Testis (tissue), 2 donors: ENCODE measurements at regions not wholly inside any gene's neighbourhood (a gene's known extent, or its start where the extent isn't known, plus 50 kb on each side); places are given as distances from the start of the nearest gene placed in this dataset.

Experiments used
- DNase-seq: peaks from one replicate; pipeline ENCODE4 v3.0.0-alpha.2; 2019
- H3K27ac ChIP-seq, 2 donors: fragments of 200-600 bp; sonication (generic); one replicate each; pipeline ENCODE4 v1.5.1; 2019
- H3K27me3 ChIP-seq: fragments of 200-600 bp; sonication (generic); one replicate; pipeline ENCODE4 v1.5.1; 2019
- H3K36me3 ChIP-seq: fragments of 200-600 bp; sonication (generic); one replicate; pipeline ENCODE4 v1.5.1; 2017; ENCODE audit warnings: low read depth; ENCODE audit errors: missing control alignments
- H3K4me1 ChIP-seq: fragments of 200-600 bp; sonication (generic); one replicate; pipeline ENCODE4 v1.5.1; 2019
- H3K4me3 ChIP-seq, 2 donors: fragments of 200-600 bp; sonication (generic); one replicate each; pipeline ENCODE4 v1.5.1; 2017 to 2019
- H3K9me3 ChIP-seq: fragments of 200-600 bp; sonication (generic); one replicate; pipeline ENCODE4 v1.5.1; 2017
- CTCF ChIP-seq, 3 experiments: fragments of 450-650 bp in 2 of 3; fragments of 200-600 bp in 1 of 3; sonication (generic) in 1 of 3; IDR thresholded peaks; one replicate each; pipeline ENCODE4 v1.5.1; 2016 to 2019; ENCODE audit warnings: antibody characterized with exemption in 3 of 3, mild to moderate bottlenecking in 2 of 3, moderate library complexity in 1 of 3
- POLR2A ChIP-seq: fragments of 450-650 bp; IDR thresholded peaks from one replicate; pipeline ENCODE4 v1.6.1; 2017; ENCODE audit warnings: antibody characterized with exemption, mild to moderate bottlenecking, moderate library complexity
- WGBS, 2 donors: methylation state at CpG; one replicate each; pipeline ENCODE4 v1.1.5; 2018; 5-methylcytosine and 5-hydroxymethylcytosine counted together
- intact Hi-C: fragments of 100-400 bp; cut with DNase I; formaldehyde crosslinking; loops from one replicate; pipeline ENCODE4 v1.15.1; 2023; ENCODE audit warnings: low total_unique reads

- Histone ChIP-seq H3K9me3 (no peaks in the 10 kb centered on the region), H3K4me3 (no peak overlapping the region), H3K27me3 (no peaks in the 10 kb centered on the region), H3K36me3 (no peaks in the 10 kb centered on the region), H3K27ac (no peak overlapping the region), H3K4me1 (no peaks in the 10 kb centered on the region)
- WGBS, 2 donors = 82 to 91% methylated on average over 2 of the region's 2 CpGs
- no peak for DNase-seq
- TF ChIP-seq CTCF (IDR thresholded peaks at IDR 0.05) (no peak), POLR2A (no peak)
- intact Hi-C loops = no loop called here
These were observed 117.9 kb upstream of the TMEM168 start for GRCh38 chr7:112908086-112908485.

- intact Hi-C loops = no loop called here
- Histone ChIP-seq H3K27me3 (no peaks in the 10 kb centered on the region), H3K9me3 (no peaks in the 10 kb centered on the region), H3K4me1 (no peaks in the 10 kb centered on the region), H3K27ac (no peak overlapping the region), H3K4me3 (no peak overlapping the region), H3K36me3 (no peaks in the 10 kb centered on the region)
- DNase-seq = no peak
- TF ChIP-seq CTCF (IDR thresholded peaks at IDR 0.05) = no peak
- no peak for TF ChIP-seq POLR2A
- WGBS, 2 donors = 95 to 100% methylated on average over 1 of the region's 1 CpG
These were observed 117.5 kb upstream of the TMEM168 start for GRCh38 chr7:112907658-112908057.

GRCh38 chr7:112905950-112906349 lies 115.8 kb upstream of the TMEM168 start:
- Histone ChIP-seq H3K27ac (no peak overlapping the region), H3K27me3 (no peaks in the 10 kb centered on the region), H3K9me3 (no peaks in the 10 kb centered on the region), H3K4me3 (no peak overlapping the region), H3K36me3 (no peaks in the 10 kb centered on the region), H3K4me1 (no peaks in the 10 kb centered on the region)
- no peak for TF ChIP-seq CTCF (IDR thresholded peaks at IDR 0.05)
- TF ChIP-seq POLR2A = no peak
- intact Hi-C loops = no loop called here
- DNase-seq = no peak

GRCh38 chr7:112905413-112905812 lies 115.2 kb upstream of the TMEM168 start:
- H3K9me3 ChIP-seq = no peaks in the 10 kb centered on the region
- no peak for DNase-seq
- TF ChIP-seq CTCF (IDR thresholded peaks at IDR 0.05) = no peak
- TF ChIP-seq POLR2A = no peak
- H3K27ac ChIP-seq = no peak overlapping the region
- H3K4me3 ChIP-seq = no peak overlapping the region
- no peaks in the 10 kb centered on the region for H3K4me1 ChIP-seq
- intact Hi-C loops = no loop called here
- H3K27me3 ChIP-seq = no peaks in the 10 kb centered on the region
- no peaks in the 10 kb centered on the region for H3K36me3 ChIP-seq

- no peaks in the 10 kb centered on the region for H3K27me3 ChIP-seq
- H3K4me3 ChIP-seq = no peak overlapping the region
- no peaks in the 10 kb centered on the region for H3K9me3 ChIP-seq
- peak; percentile 68 for DNase-seq
- H3K27ac ChIP-seq = no peak overlapping the region
- TF ChIP-seq CTCF (IDR thresholded peaks at IDR 0.05) (peak in 2 of 3 experiments; percentile 27 to 48), POLR2A (no peak)
- no peaks in the 10 kb centered on the region for H3K36me3 ChIP-seq
- H3K4me1 ChIP-seq = no peaks in the 10 kb centered on the region
- intact Hi-C loops = no loop called here
These were observed 108.5 kb upstream of the TMEM168 start for GRCh38 chr7:112898432-112899290.
